PC-3 (cell line): ENCODE measurements at regions not wholly inside any gene's neighbourhood (a gene's known extent, or its start where the extent isn't known, plus 50 kb on each side); places are given as distances from the start of the nearest gene placed in this dataset.

Experiments used
- ATAC-seq: fragments of 200-7000 bp; cut with Tn5 transposase; 2 replicates; pipeline ENCODE4 v1.9.1; 2020; ENCODE audit warnings: mild to moderate bottlenecking, moderate library complexity
- BruUV-seq: library from RNA; stranded (reverse); fragments of 400-500 nt; replicated peaks from 2 replicates; lab custom pipeline; 2021; lab: Mats Ljungman, UMichigan
- CTCF ChIA-PET: fragments of 300-600 bp; sonication (Branson Sonifier 250); formaldehyde crosslinking; loops from one replicate; lab custom pipeline; 2022; ENCODE audit warnings: antibody characterized with exemption; lab: Charles Lee
- POLR2A ChIA-PET: fragments of 300-600 bp; sonication (Branson Sonifier 250); formaldehyde crosslinking; loops from one replicate; lab custom pipeline; 2022; ENCODE audit warnings: antibody characterized with exemption; ENCODE audit not compliant: unreplicated experiment; lab: Charles Lee
- DNase-seq: peaks from one replicate; pipeline ENCODE4 v3.0.0-alpha.2; 2015
- H2AFZ ChIP-seq: fragments of 300-600 bp; sonication (generic); 2 replicates; pipeline ENCODE4 v1.6.0; 2016; ENCODE audit warnings: antibody characterized with exemption, low read length
- H3F3A ChIP-seq: fragments of 300-600 bp; sonication (generic); one replicate; pipeline ENCODE4 v1.6.0; 2017; ENCODE audit warnings: antibody characterized with exemption, low read length, control low read depth, mild to moderate bottlenecking; ENCODE audit not compliant: unreplicated experiment
- H3K27ac ChIP-seq: fragments of 300-600 bp; sonication (generic); 2 replicates; pipeline ENCODE4 v1.5.1; 2016; ENCODE audit warnings: mild to moderate bottlenecking, low read length
- H3K27me3 ChIP-seq: fragments of 300-600 bp; sonication (generic); 2 replicates; pipeline ENCODE4 v1.6.1; 2016; ENCODE audit warnings: low read length, mixed read lengths
- H3K36me3 ChIP-seq: fragments of 300-600 bp; sonication (generic); 2 replicates; pipeline ENCODE4 v1.6.1; 2016; ENCODE audit warnings: low read depth, mixed run types, low read length, mixed read lengths
- H3K4me1 ChIP-seq: fragments of 300-600 bp; sonication (generic); 2 replicates; pipeline ENCODE4 v1.5.1; 2016; ENCODE audit warnings: low read length; ENCODE audit not compliant: insufficient read depth
- H3K4me2 ChIP-seq: fragments of 300-600 bp; sonication (generic); 2 replicates; pipeline ENCODE4 v1.6.0; 2016; ENCODE audit warnings: low read length
- H3K4me3 ChIP-seq: fragments of 300-600 bp; sonication (generic); 2 replicates; pipeline ENCODE4 v1.5.1; 2016; ENCODE audit warnings: mild to moderate bottlenecking, low read length, mixed read lengths
- H3K79me2 ChIP-seq: fragments of 300-600 bp; sonication (generic); 2 replicates; pipeline ENCODE4 v1.6.1; 2017; ENCODE audit warnings: low read length, mixed read lengths
- H3K9ac ChIP-seq: fragments of 300-600 bp; sonication (generic); 2 replicates; pipeline ENCODE4 v1.6.0; 2016; ENCODE audit warnings: mild to moderate bottlenecking, low read length
- H3K9me2 ChIP-seq: fragments of 300-600 bp; sonication (generic); replicated peaks from 2 replicates; pipeline ENCODE4 v1.6.1; 2016; ENCODE audit warnings: mixed run types, low read length, mixed read lengths
- H3K9me3 ChIP-seq: fragments of 300-600 bp; sonication (generic); 2 replicates; pipeline ENCODE4 v1.6.1; 2016; ENCODE audit warnings: low read length, mixed read lengths
- H4K20me1 ChIP-seq: fragments of 300-600 bp; sonication (generic); 2 replicates; pipeline ENCODE4 v1.6.1; 2016; ENCODE audit warnings: low read length, mixed read lengths
- EZH2 ChIP-seq: fragments of 300-600 bp; sonication (generic); IDR thresholded peaks from one replicate; pipeline ENCODE4 v1.6.1; 2017; ENCODE audit warnings: antibody characterized with exemption, mild to moderate bottlenecking, low read length; ENCODE audit not compliant: unreplicated experiment
- EZH2phosphoT487 ChIP-seq: fragments of 300-600 bp; sonication (generic); IDR thresholded peaks from 2 replicates; pipeline ENCODE4 v1.6.1; 2018; ENCODE audit warnings: mild to moderate bottlenecking, antibody characterized with exemption, low read length, borderline replicate concordance
- intact Hi-C: fragments of 100-400 bp; cut with micrococcal nuclease; formaldehyde crosslinking; loops from 2 replicates; pipeline ENCODE4 v1.9.0; 2023
- TF ChIP-seq, protein P1 (sequence below): fragments of 300-600 bp; sonication (generic); conservative IDR thresholded peaks from 2 replicates; pipeline ENCODE4 v1.5.1; 2017; ENCODE audit warnings: antibody characterized with exemption, low read depth, mild to moderate bottlenecking, low read length

DNA sequence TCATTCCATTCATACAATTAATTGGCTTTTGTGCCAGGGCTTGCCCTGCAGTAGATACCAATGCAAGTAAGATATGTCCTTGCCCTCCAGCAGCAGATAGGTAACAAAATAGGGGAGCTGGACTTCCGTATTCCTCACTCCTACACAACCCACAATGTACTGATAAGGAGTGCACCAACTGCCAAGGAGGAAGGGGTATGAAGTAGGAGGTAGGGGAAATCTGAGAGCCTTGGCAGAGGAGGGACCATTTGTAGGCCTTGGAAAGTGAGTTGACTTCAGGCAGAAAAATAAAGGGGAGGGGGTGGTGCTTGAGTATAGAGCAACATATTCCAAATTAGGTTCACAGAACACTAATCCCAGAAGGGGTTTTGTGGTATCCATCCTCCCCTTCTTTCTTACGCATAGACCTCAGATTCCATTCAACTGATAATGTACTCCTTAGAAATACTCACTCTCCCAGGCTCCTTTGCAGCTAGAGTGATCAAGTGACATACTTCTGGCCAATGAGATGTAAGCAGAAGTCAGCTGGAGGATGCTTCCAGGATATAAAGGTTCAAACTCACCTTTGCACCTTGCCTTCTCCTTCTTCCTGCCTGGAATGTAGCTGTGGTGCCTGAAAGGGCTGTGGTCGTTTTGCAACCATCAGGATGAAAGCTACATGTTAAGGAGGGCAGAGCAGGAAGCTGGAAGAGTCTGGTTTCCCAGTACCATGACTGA, 127.1 kb upstream of the SMAD3 start:
- H3K4me1 ChIP-seq = peaks cover 7% of the 10 kb centered on the region
- H3K27me3 ChIP-seq = no peaks in the 10 kb centered on the region
- no peaks in the 10 kb centered on the region for H3F3A ChIP-seq
- H3K79me2 ChIP-seq = no peaks in the 10 kb centered on the region
- BruUV-seq = no TSS peak
- no peak overlapping the region for H3K27ac ChIP-seq
- H3K36me3 ChIP-seq = no peaks in the 10 kb centered on the region
- intact Hi-C loops = no loop called here
- H4K20me1 ChIP-seq = no peaks in the 10 kb centered on the region
- no peaks in the 10 kb centered on the region; the same call in 1 of the 2 replicates for H3K9me3 ChIP-seq
- DNase-seq (no peak), ATAC-seq (no peak)
- no peaks in the 10 kb centered on the region for H3K9me2 ChIP-seq
- POLR2A ChIA-PET = interaction anchor here (0.6 kb wide), 1 partner anchor 209 kb away, joined by 4 read pairs; no protein-coding TSS in a partner anchor
- no peak overlapping the region for H3K9ac ChIP-seq
- CTCF ChIA-PET = no interaction called here
- H3K4me2 ChIP-seq = no peak overlapping the region
- no peak overlapping the region for H3K4me3 ChIP-seq
- no peak overlapping the region for H2AFZ ChIP-seq
- no peak for TF ChIP-seq EZH2

DNA sequence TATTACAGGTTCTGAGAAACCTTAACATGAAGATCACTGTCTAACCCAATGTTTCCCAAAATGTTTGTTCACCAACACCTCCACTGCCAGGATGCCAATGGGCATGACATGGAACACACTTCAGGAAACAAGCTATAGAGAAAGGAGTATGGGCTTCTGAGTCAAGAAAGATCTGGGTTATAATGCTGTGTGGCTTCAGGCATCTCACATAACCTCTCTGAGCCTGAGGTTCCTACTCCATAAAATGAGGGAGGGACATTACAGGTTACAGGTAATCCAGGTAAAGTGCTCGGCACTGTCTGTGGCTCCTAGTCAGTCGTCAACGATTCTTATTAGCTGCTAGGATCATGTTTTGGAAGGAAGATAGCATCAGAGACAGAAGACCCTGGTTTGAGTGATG, 126.4 kb upstream of the SMAD3 start:
- H3K36me3 ChIP-seq = no peaks in the 10 kb centered on the region
- BruUV-seq = no TSS peak
- peaks cover 7% of the 10 kb centered on the region for H3K4me1 ChIP-seq
- no peak overlapping the region for H3K4me3 ChIP-seq
- DNase-seq = no peak
- ChIA-PET POLR2A (no interaction called here), CTCF (no interaction called here)
- no peak overlapping the region for H2AFZ ChIP-seq
- no peaks in the 10 kb centered on the region for H3K9me3 ChIP-seq
- intact Hi-C loops = no loop called here
- no peak overlapping the region for H3K9ac ChIP-seq
- TF ChIP-seq EZH2 (no peak), EZH2phosphoT487 (no peak)
- TF ChIP-seq, protein P1, sequence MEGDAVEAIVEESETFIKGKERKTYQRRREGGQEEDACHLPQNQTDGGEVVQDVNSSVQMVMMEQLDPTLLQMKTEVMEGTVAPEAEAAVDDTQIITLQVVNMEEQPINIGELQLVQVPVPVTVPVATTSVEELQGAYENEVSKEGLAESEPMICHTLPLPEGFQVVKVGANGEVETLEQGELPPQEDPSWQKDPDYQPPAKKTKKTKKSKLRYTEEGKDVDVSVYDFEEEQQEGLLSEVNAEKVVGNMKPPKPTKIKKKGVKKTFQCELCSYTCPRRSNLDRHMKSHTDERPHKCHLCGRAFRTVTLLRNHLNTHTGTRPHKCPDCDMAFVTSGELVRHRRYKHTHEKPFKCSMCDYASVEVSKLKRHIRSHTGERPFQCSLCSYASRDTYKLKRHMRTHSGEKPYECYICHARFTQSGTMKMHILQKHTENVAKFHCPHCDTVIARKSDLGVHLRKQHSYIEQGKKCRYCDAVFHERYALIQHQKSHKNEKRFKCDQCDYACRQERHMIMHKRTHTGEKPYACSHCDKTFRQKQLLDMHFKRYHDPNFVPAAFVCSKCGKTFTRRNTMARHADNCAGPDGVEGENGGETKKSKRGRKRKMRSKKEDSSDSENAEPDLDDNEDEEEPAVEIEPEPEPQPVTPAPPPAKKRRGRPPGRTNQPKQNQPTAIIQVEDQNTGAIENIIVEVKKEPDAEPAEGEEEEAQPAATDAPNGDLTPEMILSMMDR = no peak
- H3K27me3 ChIP-seq = no peaks in the 10 kb centered on the region
- no peaks in the 10 kb centered on the region for H3K9me2 ChIP-seq
- H3K4me2 ChIP-seq = no peak overlapping the region
- H3K79me2 ChIP-seq = no peaks in the 10 kb centered on the region
- H4K20me1 ChIP-seq = no peaks in the 10 kb centered on the region
- no peaks in the 10 kb centered on the region for H3F3A ChIP-seq
- no peak for ATAC-seq
- no peak overlapping the region for H3K27ac ChIP-seq

DNA sequence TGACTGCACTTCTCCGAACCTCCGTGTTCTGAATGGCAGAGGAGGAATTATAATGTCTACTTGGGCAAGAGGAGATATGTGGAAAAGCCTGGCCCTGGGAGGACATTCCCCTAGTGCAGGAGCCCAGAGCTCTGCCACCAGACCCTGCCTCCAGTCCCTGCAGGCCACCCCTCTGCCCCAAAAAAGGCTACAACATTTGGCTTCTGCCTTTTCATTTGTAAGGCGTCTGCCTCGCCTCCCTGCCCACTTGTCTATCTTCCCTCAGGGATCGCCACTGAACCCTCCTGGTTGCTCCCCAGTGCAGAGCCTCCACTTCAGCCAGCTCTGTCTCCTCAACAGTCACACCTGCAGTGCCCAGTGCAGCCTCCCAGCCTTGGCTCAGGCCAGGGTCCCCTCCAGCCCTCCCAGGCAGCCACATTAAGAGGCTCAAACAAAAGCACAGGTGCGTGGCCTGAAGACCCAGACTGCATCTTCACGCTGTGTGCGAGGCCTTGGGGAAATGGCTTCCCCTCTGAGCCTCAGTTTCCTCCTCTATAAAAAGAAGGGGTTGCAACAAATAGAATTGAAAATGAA, 125.9 kb upstream of the SMAD3 start:
- Histone ChIP-seq H3K4me3 (no peak overlapping the region), H2AFZ (no peak overlapping the region), H3K9ac (no peak overlapping the region), H3K79me2 (no peaks in the 10 kb centered on the region), H3K27ac (no peak overlapping the region), H3K27me3 (no peaks in the 10 kb centered on the region), H3K36me3 (no peaks in the 10 kb centered on the region), H3K4me1 (peaks cover 7% of the 10 kb centered on the region), H3K9me3 (no peaks in the 10 kb centered on the region), H3F3A (no peaks in the 10 kb centered on the region), H3K4me2 (no peak overlapping the region), H3K9me2 (no peaks in the 10 kb centered on the region), H4K20me1 (no peaks in the 10 kb centered on the region)
- no peak for DNase-seq
- TF ChIP-seq EZH2phosphoT487 (no peak), EZH2 (no peak)
- TF ChIP-seq, protein P1 = no peak
- intact Hi-C loops = no loop called here
- no TSS peak for BruUV-seq
- ChIA-PET CTCF (no interaction called here), POLR2A (interaction anchor here (0.8 kb wide), 1 partner anchor 8 kb away, joined by 3 read pairs; no protein-coding TSS in a partner anchor)
- no peak for ATAC-seq
